ENCODE measurements at regions not wholly inside any gene's neighbourhood (a gene's known extent, or its start where the extent isn't known, plus 50 kb on each side); places are given as distances from the start of the nearest gene placed in this dataset.
A peak's percentile ranks its signal among the peaks of the same experiment; 100 is the strongest.

DNA sequence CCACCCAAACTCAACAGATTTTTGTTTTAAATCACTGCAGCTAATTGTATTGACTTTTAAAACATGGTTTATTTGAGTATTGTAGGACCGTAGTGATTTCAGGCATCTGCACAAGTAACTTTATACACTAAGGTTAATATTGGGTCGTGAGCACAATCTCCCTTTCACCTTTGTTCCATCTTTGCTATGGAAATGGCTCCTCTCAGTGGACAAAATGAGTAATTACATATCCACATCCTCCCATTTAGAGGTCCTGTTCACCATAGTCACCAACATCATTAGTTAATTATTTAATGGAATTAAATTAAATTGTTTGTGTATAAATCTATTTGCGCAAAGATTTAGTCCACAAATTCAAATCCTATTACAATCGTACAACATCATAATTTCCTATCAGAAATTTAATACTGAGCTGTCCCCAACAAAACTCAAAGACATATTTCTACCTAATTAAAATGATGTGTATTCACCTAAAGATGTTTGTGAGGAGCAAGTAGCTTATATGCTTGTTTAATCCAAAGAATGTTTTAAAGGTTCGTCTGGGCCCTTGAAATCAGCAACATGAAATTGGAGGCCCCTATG, 173.0 kb upstream of the DAPK1 start:
- peaks cover 3% of the 10 kb centered on the region; the same call in 2 of the 3 replicates for H3K9me3 Mint-ChIP-seq
- Histone ChIP-seq H3K36me3 (ENCODE audit: insufficient read depth) (no peaks in the 10 kb centered on the region), H3F3A (replicated peaks; ENCODE audit: low read depth) (no peaks in the 10 kb centered on the region), H3K27me3 (ENCODE audit: insufficient read depth) (no peaks in the 10 kb centered on the region), H4K20me1 (replicated peaks; ENCODE audit: insufficient read depth) (no peaks in the 10 kb centered on the region), H3K27ac (ENCODE audit: low read depth) (no peak overlapping the region), H2AFZ (no peak overlapping the region), H3K9me2 (ENCODE audit: insufficient read depth) (peaks cover 7% of the 10 kb centered on the region; the same call in 1 of the 2 replicates), H3K4me3 (no peak overlapping the region), H3K4me2 (no peak overlapping the region), H3K4me1 (ENCODE audit: insufficient read depth) (no peaks in the 10 kb centered on the region), H3K79me2 (replicated peaks; ENCODE audit: insufficient read depth) (no peaks in the 10 kb centered on the region)
- H3K36me3 Mint-ChIP-seq (ENCODE audit: low read depth), result no peaks in the 10 kb centered on the region
- no peak overlapping the region for H3K27ac Mint-ChIP-seq
- DNase-seq (ENCODE audit: low spot score), result peak; percentile 75
- no peak overlapping the region for H3K4me3 Mint-ChIP-seq
- peaks cover 6% of the 10 kb centered on the region for H3K27me3 Mint-ChIP-seq (ENCODE audit: insufficient read depth, low read depth, poor library complexity)
- H3K4me1 Mint-ChIP-seq, result no peaks in the 10 kb centered on the region
- TF ChIP-seq NANOG (IDR thresholded peaks at IDR 0.05; ENCODE audit: borderline replicate concordance), result no peak
- TF ChIP-seq, protein P1, sequence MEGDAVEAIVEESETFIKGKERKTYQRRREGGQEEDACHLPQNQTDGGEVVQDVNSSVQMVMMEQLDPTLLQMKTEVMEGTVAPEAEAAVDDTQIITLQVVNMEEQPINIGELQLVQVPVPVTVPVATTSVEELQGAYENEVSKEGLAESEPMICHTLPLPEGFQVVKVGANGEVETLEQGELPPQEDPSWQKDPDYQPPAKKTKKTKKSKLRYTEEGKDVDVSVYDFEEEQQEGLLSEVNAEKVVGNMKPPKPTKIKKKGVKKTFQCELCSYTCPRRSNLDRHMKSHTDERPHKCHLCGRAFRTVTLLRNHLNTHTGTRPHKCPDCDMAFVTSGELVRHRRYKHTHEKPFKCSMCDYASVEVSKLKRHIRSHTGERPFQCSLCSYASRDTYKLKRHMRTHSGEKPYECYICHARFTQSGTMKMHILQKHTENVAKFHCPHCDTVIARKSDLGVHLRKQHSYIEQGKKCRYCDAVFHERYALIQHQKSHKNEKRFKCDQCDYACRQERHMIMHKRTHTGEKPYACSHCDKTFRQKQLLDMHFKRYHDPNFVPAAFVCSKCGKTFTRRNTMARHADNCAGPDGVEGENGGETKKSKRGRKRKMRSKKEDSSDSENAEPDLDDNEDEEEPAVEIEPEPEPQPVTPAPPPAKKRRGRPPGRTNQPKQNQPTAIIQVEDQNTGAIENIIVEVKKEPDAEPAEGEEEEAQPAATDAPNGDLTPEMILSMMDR (conservative IDR thresholded peaks at IDR 0.05; ENCODE audit: low read depth in 2 of 2), result peak; percentile 88 to 93
- peak; percentile 79 for ATAC-seq

DNA sequence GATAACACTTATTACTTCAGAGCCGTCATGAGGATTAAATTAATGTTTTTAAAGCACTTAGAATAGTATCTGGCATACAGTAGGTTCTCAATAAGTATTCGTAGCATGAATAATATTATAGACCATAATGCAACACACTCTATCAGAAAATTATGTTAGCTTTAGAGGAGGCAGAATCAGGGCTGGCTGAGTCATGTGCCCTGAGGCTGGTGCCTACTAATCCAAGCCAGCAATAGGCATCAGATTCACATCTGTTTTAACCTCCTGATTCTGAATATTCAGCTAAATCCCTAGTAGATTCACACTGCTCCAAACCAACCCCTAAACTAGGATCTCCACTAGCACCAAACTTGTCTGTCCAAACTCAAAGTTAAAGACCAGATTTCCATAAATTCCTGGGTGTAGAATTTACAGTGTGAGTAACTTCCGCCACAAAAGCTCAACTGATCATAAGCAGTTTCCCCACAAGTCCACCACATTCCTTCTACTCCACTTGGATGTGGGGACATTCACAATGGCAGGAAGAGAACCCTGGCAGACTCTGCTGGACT, 170.0 kb upstream of the DAPK1 start:
- H3K79me2 ChIP-seq (replicated peaks; ENCODE audit: insufficient read depth), result no peaks in the 10 kb centered on the region
- H3F3A ChIP-seq (replicated peaks; ENCODE audit: low read depth), result no peaks in the 10 kb centered on the region
- Mint-ChIP-seq H3K4me3 (no peak overlapping the region), H3K36me3 (ENCODE audit: low read depth) (peaks cover 14% of the 10 kb centered on the region), H3K4me1 (no peaks in the 10 kb centered on the region), H3K27me3 (ENCODE audit: insufficient read depth, low read depth, poor library complexity) (peaks cover 6% of the 10 kb centered on the region), H3K27ac (no peak overlapping the region), H3K9me3 (peaks cover 29% of the 10 kb centered on the region)
- H3K4me3 ChIP-seq, result no peak overlapping the region
- no peak overlapping the region for H2AFZ ChIP-seq
- H3K4me1 ChIP-seq (ENCODE audit: insufficient read depth), result no peaks in the 10 kb centered on the region
- 0 out of 2 replicates have a peak, but pooled peaks cover 4% of the 10 kb centered on the region for H3K9me2 ChIP-seq (ENCODE audit: insufficient read depth)
- no peak overlapping the region for H3K27ac ChIP-seq (ENCODE audit: low read depth)
- H4K20me1 ChIP-seq (replicated peaks; ENCODE audit: insufficient read depth), result no peaks in the 10 kb centered on the region
- peaks cover 12% of the 10 kb centered on the region for H3K36me3 ChIP-seq (ENCODE audit: insufficient read depth)
- no peaks in the 10 kb centered on the region for H3K27me3 ChIP-seq (ENCODE audit: insufficient read depth)
- no peak for DNase-seq (ENCODE audit: low spot score)
- H3K4me2 ChIP-seq, result no peak overlapping the region
- no peak for ATAC-seq
- TF ChIP-seq ZNF114 (CRISPR knock-in tag; IDR thresholded peaks at IDR 0.05) (no peak), EZH2phosphoT487 (IDR thresholded peaks at IDR 0.05; ENCODE audit: unreplicated experiment) (no peak), JUNB (IDR thresholded peaks at IDR 0.05; ENCODE audit: unreplicated experiment) (no peak), CREB1 (CRISPR knock-in tag; IDR thresholded peaks at IDR 0.05; ENCODE audit: low read depth) (no peak), POLR2AphosphoS5 (IDR thresholded peaks at IDR 0.05; ENCODE audit: low read depth) (no peak), NANOG (IDR thresholded peaks at IDR 0.05; ENCODE audit: borderline replicate concordance) (no peak), STAT1 (IDR thresholded peaks at IDR 0.05; ENCODE audit: unreplicated experiment) (no peak)
- TF ChIP-seq, protein P1 (conservative IDR thresholded peaks at IDR 0.05; ENCODE audit: low read depth in 2 of 2), result no peak
- TF ChIP-seq, protein P2, sequence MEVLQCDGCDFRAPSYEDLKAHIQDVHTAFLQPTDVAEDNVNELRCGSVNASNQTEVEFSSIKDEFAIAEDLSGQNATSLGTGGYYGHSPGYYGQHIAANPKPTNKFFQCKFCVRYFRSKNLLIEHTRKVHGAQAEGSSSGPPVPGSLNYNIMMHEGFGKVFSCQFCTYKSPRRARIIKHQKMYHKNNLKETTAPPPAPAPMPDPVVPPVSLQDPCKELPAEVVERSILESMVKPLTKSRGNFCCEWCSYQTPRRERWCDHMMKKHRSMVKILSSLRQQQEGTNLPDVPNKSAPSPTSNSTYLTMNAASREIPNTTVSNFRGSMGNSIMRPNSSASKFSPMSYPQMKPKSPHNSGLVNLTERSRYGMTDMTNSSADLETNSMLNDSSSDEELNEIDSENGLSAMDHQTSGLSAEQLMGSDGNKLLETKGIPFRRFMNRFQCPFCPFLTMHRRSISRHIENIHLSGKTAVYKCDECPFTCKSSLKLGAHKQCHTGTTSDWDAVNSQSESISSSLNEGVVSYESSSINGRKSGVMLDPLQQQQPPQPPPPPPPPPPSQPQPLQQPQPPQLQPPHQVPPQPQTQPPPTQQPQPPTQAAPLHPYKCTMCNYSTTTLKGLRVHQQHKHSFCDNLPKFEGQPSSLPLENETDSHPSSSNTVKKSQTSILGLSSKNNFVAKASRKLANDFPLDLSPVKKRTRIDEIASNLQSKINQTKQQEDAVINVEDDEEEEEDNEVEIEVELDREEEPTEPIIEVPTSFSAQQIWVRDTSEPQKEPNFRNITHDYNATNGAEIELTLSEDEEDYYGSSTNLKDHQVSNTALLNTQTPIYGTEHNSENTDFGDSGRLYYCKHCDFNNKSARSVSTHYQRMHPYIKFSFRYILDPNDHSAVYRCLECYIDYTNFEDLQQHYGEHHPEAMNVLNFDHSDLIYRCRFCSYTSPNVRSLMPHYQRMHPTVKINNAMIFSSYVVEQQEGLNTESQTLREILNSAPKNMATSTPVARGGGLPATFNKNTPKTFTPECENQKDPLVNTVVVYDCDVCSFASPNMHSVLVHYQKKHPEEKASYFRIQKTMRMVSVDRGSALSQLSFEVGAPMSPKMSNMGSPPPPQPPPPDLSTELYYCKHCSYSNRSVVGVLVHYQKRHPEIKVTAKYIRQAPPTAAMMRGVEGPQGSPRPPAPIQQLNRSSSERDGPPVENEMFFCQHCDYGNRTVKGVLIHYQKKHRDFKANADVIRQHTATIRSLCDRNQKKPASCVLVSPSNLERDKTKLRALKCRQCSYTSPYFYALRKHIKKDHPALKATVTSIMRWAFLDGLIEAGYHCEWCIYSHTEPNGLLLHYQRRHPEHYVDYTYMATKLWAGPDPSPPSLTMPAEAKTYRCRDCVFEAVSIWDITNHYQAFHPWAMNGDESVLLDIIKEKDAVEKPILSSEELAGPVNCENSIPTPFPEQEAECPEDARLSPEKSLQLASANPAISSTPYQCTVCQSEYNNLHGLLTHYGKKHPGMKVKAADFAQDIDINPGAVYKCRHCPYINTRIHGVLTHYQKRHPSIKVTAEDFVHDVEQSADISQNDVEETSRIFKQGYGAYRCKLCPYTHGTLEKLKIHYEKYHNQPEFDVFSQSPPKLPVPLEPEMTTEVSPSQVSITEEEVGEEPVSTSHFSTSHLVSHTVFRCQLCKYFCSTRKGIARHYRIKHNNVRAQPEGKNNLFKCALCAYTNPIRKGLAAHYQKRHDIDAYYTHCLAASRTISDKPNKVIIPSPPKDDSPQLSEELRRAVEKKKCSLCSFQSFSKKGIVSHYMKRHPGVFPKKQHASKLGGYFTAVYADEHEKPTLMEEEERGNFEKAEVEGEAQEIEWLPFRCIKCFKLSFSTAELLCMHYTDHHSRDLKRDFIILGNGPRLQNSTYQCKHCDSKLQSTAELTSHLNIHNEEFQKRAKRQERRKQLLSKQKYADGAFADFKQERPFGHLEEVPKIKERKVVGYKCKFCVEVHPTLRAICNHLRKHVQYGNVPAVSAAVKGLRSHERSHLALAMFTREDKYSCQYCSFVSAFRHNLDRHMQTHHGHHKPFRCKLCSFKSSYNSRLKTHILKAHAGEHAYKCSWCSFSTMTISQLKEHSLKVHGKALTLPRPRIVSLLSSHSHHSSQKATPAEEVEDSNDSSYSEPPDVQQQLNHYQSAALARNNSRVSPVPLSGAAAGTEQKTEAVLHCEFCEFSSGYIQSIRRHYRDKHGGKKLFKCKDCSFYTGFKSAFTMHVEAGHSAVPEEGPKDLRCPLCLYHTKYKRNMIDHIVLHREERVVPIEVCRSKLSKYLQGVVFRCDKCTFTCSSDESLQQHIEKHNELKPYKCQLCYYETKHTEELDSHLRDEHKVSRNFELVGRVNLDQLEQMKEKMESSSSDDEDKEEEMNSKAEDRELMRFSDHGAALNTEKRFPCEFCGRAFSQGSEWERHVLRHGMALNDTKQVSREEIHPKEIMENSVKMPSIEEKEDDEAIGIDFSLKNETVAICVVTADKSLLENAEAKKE (CRISPR knock-in tag; IDR thresholded peaks at IDR 0.05), result no peak
- TF ChIP-seq, protein P3, sequence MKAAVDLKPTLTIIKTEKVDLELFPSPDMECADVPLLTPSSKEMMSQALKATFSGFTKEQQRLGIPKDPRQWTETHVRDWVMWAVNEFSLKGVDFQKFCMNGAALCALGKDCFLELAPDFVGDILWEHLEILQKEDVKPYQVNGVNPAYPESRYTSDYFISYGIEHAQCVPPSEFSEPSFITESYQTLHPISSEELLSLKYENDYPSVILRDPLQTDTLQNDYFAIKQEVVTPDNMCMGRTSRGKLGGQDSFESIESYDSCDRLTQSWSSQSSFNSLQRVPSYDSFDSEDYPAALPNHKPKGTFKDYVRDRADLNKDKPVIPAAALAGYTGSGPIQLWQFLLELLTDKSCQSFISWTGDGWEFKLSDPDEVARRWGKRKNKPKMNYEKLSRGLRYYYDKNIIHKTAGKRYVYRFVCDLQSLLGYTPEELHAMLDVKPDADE (IDR thresholded peaks at IDR 0.05), result no peak
